Upper lobe of right lung (tissue), 1 donor: ENCODE measurements at regions not wholly inside any gene's neighbourhood (a gene's known extent, or its start where the extent isn't known, plus 50 kb on each side); places are given as distances from the start of the nearest gene placed in this dataset.

ENCODE experiments used
- ATAC-seq: fragments of 200-7000 bp; cut with Tn5 transposase; one replicate; pipeline ENCODE4 v1.9.1; 2020; ENCODE audit warnings: mild to moderate bottlenecking, moderate library complexity
- DNase-seq: peaks from one replicate; pipeline ENCODE4 v3.0.0-alpha.2; 2020
- H3K27ac ChIP-seq: fragments of 200-600 bp; one replicate; pipeline ENCODE4 v1.8.0; 2022
- H3K27me3 ChIP-seq: fragments of 200-600 bp; one replicate; pipeline ENCODE4 v1.8.0; 2022; ENCODE audit warnings: mild to moderate bottlenecking
- H3K36me3 ChIP-seq: fragments of 200-600 bp; one replicate; pipeline ENCODE4 v1.8.0; 2022
- H3K4me1 ChIP-seq: fragments of 200-600 bp; one replicate; pipeline ENCODE4 v1.8.0; 2022
- H3K4me3 ChIP-seq: fragments of 200-600 bp; one replicate; pipeline ENCODE4 v1.8.0; 2022; ENCODE audit warnings: mild to moderate bottlenecking
- H3K9me3 ChIP-seq: fragments of 200-600 bp; one replicate; pipeline ENCODE4 v1.8.0; 2022
- CTCF ChIP-seq: fragments of 200-600 bp; IDR thresholded peaks from one replicate; pipeline ENCODE4 v1.8.0; 2022; ENCODE audit warnings: antibody characterized with exemption
- intact Hi-C: fragments of 100-400 bp; cut with DNase I; formaldehyde crosslinking; loops from one replicate; pipeline ENCODE4 v1.11.0; 2022
- donor health status: DM: no; HTN: yes; CAD: no; lungs with severe emphysema.

- H3K4me3 ChIP-seq = no peak overlapping the region
- H3K27me3 ChIP-seq = no peaks in the 10 kb centered on the region
- no peak for ATAC-seq
- H3K27ac ChIP-seq = no peak overlapping the region
- DNase-seq = no peak
- intact Hi-C loops = no loop called here
- no peak for TF ChIP-seq CTCF
- H3K4me1 ChIP-seq = no peaks in the 10 kb centered on the region
- H3K36me3 ChIP-seq = no peaks in the 10 kb centered on the region
- H3K9me3 ChIP-seq = no peaks in the 10 kb centered on the region
Observed at GRCh38 chr17:77716289-77716926, 242.1 kb upstream of the TNRC6C start.

GRCh38 chr17:77717941-77718668 lies 240.4 kb upstream of the TNRC6C start:
- no peak for TF ChIP-seq CTCF
- Histone ChIP-seq H3K36me3 (no peaks in the 10 kb centered on the region), H3K4me1 (no peaks in the 10 kb centered on the region), H3K27me3 (no peaks in the 10 kb centered on the region), H3K27ac (no peak overlapping the region), H3K9me3 (no peaks in the 10 kb centered on the region), H3K4me3 (no peak overlapping the region)
- ATAC-seq = no peak
- DNase-seq = no peak
- intact Hi-C loops = no loop called here

GRCh38 chr17:77718669-77718961 lies 239.9 kb upstream of the TNRC6C start:
- intact Hi-C loops = no loop called here
- Histone ChIP-seq H3K27ac (no peak overlapping the region), H3K27me3 (no peaks in the 10 kb centered on the region), H3K4me1 (no peaks in the 10 kb centered on the region), H3K9me3 (no peaks in the 10 kb centered on the region), H3K36me3 (no peaks in the 10 kb centered on the region), H3K4me3 (no peak overlapping the region)
- DNase-seq = no peak
- no peak for TF ChIP-seq CTCF
- no peak for ATAC-seq

- H3K27me3 ChIP-seq = no peaks in the 10 kb centered on the region
- H3K4me1 ChIP-seq = no peaks in the 10 kb centered on the region
- TF ChIP-seq CTCF = no peak
- no peak overlapping the region for H3K27ac ChIP-seq
- intact Hi-C loops = no loop called here
- no peaks in the 10 kb centered on the region for H3K36me3 ChIP-seq
- ATAC-seq (no peak), DNase-seq (no peak)
- no peaks in the 10 kb centered on the region for H3K9me3 ChIP-seq
- no peak overlapping the region for H3K4me3 ChIP-seq
Observed at GRCh38 chr17:77719806-77720205, 238.7 kb upstream of the TNRC6C start.

GRCh38 chr17:77720946-77721845 lies 237.3 kb upstream of the TNRC6C start:
- H3K27me3 ChIP-seq = no peaks in the 10 kb centered on the region
- no peak for TF ChIP-seq CTCF
- intact Hi-C loops = no loop called here
- no peaks in the 10 kb centered on the region for H3K36me3 ChIP-seq
- no peak for ATAC-seq
- no peaks in the 10 kb centered on the region for H3K4me1 ChIP-seq
- H3K9me3 ChIP-seq = no peaks in the 10 kb centered on the region
- no peak for DNase-seq
- no peak overlapping the region for H3K4me3 ChIP-seq
- H3K27ac ChIP-seq = no peak overlapping the region
